K562 (cell line): ENCODE measurements at regions not wholly inside any gene's neighbourhood (a gene's known extent, or its start where the extent isn't known, plus 50 kb on each side); places are given as distances from the start of the nearest gene placed in this dataset.

Experiments used
- BCL6 ChIP-seq: fragments of 250-450 bp; sonication (Bioruptor Pico); IDR thresholded peaks from 2 replicates; pipeline ENCODE4 v1.4.0; 2020
- EP300 ChIP-seq: IDR thresholded peaks from 2 replicates; pipeline ENCODE4 v1.6.1; 2012; ENCODE audit warnings: low read length, improper control_type of control experiment
- ETV5 ChIP-seq: sonication (generic); formaldehyde crosslinking; IDR thresholded peaks from 2 replicates; pipeline ENCODE4 v1.4.0; 2020; ENCODE audit warnings: low read depth, mild to moderate bottlenecking, missing genetic modification reagents
- RAD21 ChIP-seq, 2 experiments: fragments of 250-450 bp in 1 of 2; fragments of 450-650 bp in 1 of 2; sonication (Bioruptor Pico) in 1 of 2; formaldehyde crosslinking in 1 of 2; IDR thresholded peaks in 1 of 2; conservative IDR thresholded peaks in 1 of 2; 2 replicates each; pipeline versions ENCODE4 v1.4.0 to v1.8.0; 2020 to 2022; ENCODE audit warnings: mild to moderate bottlenecking in 2 of 2, moderate library complexity in 1 of 2
- RAD51 ChIP-seq: fragments of 450-650 bp; IDR thresholded peaks from 2 replicates; pipeline ENCODE4 v1.7.1; 2016; ENCODE audit warnings: low read depth, mild to moderate bottlenecking, borderline replicate concordance
- ZNF23 ChIP-seq: fragments of 250-450 bp; sonication (Bioruptor Pico); IDR thresholded peaks from 2 replicates; pipeline ENCODE4 v1.4.0; 2020; ENCODE audit warnings: mild to moderate bottlenecking
- ZNF311 ChIP-seq: fragments of 250-450 bp; sonication (Bioruptor Pico); IDR thresholded peaks from 2 replicates; pipeline ENCODE4 v1.4.0; 2020; ENCODE audit warnings: mild to moderate bottlenecking, moderate library complexity
- ZNF589 ChIP-seq: fragments of 200-800 bp; sonication (Bioruptor generic); IDR thresholded peaks from 2 replicates; pipeline ENCODE4 v1.6.1; 2016; ENCODE audit warnings: low read depth, missing genetic modification characterization, missing compliant biosample characterization
- TF ChIP-seq, protein P1 (sequence below): sonication (generic); formaldehyde crosslinking; IDR thresholded peaks from 2 replicates; pipeline ENCODE4 v1.9.0; 2022; ENCODE audit warnings: mild to moderate bottlenecking, missing genetic modification reagents
- TF ChIP-seq, protein P2 (sequence below), 2 experiments: fragments of 450-650 bp; formaldehyde crosslinking in 1 of 2; IDR thresholded peaks; 2 replicates each; pipeline versions ENCODE4 v1.4.0 to v1.6.1; 2014 to 2020; ENCODE audit warnings: mild to moderate bottlenecking in 2 of 2, borderline replicate concordance in 1 of 2, low read depth in 1 of 2

GRCh38 chr1:23619299-23620188 lies 60.2 kb upstream of the ID3 start:
- TF ChIP-seq ZNF589 (CRISPR knock-in tag) (no peak), RAD21 (CRISPR knock-in tag; conservative IDR thresholded peaks at IDR 0.05 in 1 of 2, IDR thresholded peaks at IDR 0.05 in 1 of 2) (no peak), BCL6 (CRISPR knock-in tag) (no peak), ZNF311 (no peak), EP300 (no peak), ZNF23 (no peak), RAD51 (no peak), ETV5 (CRISPR knock-in tag) (no peak)
- TF ChIP-seq, protein P1, sequence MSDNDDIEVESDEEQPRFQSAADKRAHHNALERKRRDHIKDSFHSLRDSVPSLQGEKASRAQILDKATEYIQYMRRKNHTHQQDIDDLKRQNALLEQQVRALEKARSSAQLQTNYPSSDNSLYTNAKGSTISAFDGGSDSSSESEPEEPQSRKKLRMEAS (CRISPR knock-in tag), result no peak
- TF ChIP-seq, protein P2, sequence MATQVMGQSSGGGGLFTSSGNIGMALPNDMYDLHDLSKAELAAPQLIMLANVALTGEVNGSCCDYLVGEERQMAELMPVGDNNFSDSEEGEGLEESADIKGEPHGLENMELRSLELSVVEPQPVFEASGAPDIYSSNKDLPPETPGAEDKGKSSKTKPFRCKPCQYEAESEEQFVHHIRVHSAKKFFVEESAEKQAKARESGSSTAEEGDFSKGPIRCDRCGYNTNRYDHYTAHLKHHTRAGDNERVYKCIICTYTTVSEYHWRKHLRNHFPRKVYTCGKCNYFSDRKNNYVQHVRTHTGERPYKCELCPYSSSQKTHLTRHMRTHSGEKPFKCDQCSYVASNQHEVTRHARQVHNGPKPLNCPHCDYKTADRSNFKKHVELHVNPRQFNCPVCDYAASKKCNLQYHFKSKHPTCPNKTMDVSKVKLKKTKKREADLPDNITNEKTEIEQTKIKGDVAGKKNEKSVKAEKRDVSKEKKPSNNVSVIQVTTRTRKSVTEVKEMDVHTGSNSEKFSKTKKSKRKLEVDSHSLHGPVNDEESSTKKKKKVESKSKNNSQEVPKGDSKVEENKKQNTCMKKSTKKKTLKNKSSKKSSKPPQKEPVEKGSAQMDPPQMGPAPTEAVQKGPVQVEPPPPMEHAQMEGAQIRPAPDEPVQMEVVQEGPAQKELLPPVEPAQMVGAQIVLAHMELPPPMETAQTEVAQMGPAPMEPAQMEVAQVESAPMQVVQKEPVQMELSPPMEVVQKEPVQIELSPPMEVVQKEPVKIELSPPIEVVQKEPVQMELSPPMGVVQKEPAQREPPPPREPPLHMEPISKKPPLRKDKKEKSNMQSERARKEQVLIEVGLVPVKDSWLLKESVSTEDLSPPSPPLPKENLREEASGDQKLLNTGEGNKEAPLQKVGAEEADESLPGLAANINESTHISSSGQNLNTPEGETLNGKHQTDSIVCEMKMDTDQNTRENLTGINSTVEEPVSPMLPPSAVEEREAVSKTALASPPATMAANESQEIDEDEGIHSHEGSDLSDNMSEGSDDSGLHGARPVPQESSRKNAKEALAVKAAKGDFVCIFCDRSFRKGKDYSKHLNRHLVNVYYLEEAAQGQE (IDR thresholded peaks at IDR 0.05; ENCODE audit: borderline replicate concordance), result 0 out of 2 replicates have a peak, but pooled peaks have one; percentile 14
- TF ChIP-seq, protein P2 (CRISPR knock-in tag; IDR thresholded peaks at IDR 0.05; ENCODE audit: low read depth), result no peak
